ENCODE measurements at regions not wholly inside any gene's neighbourhood (a gene's known extent, or its start where the extent isn't known, plus 50 kb on each side); places are given as distances from the start of the nearest gene placed in this dataset.

GRCh38 chr2:19732255-19732654 lies 169.5 kb downstream of the TTC32 start:
- TF ChIP-seq CTCF (conservative IDR thresholded peaks at IDR 0.05) (no peak), ZFX (IDR thresholded peaks at IDR 0.05) (no peak)

Data from C4-2B (cell line).